NB4 (cell line): ENCODE measurements at regions not wholly inside any gene's neighbourhood (a gene's known extent, or its start where the extent isn't known, plus 50 kb on each side); places are given as distances from the start of the nearest gene placed in this dataset.

Experiments used
- DNase-seq: peaks from one replicate; pipeline ENCODE4 v3.0.0; 2010; ENCODE audit warnings: low read depth
- H3K4me3 ChIP-seq: one replicate; pipeline ENCODE4 v1.5.1; 2011; ENCODE audit warnings: mild to moderate bottlenecking, low read depth, low read length, moderate library complexity
- MAX ChIP-seq: IDR thresholded peaks from 2 replicates; pipeline ENCODE4 v1.6.1; 2011; ENCODE audit warnings: low read depth, low read length
- MYC ChIP-seq: IDR thresholded peaks from 2 replicates; pipeline ENCODE4 v1.6.1; 2011; ENCODE audit warnings: low read depth, low read length
- POLR2A ChIP-seq: IDR thresholded peaks from 2 replicates; pipeline ENCODE4 v1.6.1; 2011; ENCODE audit warnings: mild to moderate bottlenecking; ENCODE audit not compliant: insufficient read length; ENCODE audit errors: extremely low read depth
- TF ChIP-seq, protein P1 (sequence below): IDR thresholded peaks from one replicate; pipeline ENCODE4 v1.5.1; 2012; ENCODE audit warnings: low read depth, low read length

DNA sequence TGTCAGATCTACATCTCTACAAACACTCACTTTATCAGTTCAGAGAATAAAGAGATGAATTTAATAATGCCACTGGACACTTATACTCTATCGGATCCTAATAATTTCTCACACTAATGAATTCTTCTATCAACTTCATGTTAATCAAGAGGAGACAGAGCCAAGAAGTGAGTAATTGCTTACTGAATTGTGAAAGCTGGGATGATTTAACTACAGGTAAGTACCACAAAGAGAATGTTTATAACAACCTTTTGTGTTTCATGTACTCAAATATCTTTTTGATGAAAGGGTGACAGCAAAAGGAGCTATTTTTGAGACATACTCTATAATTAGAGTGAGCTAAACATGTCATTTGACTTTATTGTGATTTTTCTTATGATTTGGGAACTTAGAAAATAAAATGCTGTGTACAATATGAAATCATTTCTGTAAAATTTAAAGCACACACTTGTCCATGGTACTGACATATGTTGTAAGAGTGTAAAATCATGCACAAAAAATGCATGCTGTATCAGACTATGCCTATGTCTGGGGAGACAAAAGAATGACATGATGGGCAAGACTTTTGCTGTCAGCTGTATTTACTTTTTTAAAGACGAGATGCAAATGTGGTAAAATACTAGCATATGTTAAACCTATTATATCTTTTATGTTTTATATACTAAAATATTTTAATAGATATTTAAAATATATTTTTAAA, 361.2 kb downstream of the CCER1 start:
- DNase-seq, result no peak
- TF ChIP-seq POLR2A (no peak), MAX (no peak), MYC (no peak)
- TF ChIP-seq, protein P1, sequence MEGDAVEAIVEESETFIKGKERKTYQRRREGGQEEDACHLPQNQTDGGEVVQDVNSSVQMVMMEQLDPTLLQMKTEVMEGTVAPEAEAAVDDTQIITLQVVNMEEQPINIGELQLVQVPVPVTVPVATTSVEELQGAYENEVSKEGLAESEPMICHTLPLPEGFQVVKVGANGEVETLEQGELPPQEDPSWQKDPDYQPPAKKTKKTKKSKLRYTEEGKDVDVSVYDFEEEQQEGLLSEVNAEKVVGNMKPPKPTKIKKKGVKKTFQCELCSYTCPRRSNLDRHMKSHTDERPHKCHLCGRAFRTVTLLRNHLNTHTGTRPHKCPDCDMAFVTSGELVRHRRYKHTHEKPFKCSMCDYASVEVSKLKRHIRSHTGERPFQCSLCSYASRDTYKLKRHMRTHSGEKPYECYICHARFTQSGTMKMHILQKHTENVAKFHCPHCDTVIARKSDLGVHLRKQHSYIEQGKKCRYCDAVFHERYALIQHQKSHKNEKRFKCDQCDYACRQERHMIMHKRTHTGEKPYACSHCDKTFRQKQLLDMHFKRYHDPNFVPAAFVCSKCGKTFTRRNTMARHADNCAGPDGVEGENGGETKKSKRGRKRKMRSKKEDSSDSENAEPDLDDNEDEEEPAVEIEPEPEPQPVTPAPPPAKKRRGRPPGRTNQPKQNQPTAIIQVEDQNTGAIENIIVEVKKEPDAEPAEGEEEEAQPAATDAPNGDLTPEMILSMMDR, result no peak

GRCh38 chr12:90589956-90590355, 365.0 kb downstream of the CCER1 start:
- DNase-seq, result no peak
- TF ChIP-seq, protein P1, result no peak
- no peak overlapping the region for H3K4me3 ChIP-seq

More for the DNA sequence above, 361.2 kb downstream of the CCER1 start:
- H3K4me3 ChIP-seq, result no peak overlapping the region

GRCh38 chr12:90585640-90586304, 369.2 kb downstream of the CCER1 start:
- TF ChIP-seq POLR2A (no peak), MYC (no peak), MAX (no peak)
- TF ChIP-seq, protein P1, result no peak
- no peak overlapping the region for H3K4me3 ChIP-seq
- no peak for DNase-seq

DNA sequence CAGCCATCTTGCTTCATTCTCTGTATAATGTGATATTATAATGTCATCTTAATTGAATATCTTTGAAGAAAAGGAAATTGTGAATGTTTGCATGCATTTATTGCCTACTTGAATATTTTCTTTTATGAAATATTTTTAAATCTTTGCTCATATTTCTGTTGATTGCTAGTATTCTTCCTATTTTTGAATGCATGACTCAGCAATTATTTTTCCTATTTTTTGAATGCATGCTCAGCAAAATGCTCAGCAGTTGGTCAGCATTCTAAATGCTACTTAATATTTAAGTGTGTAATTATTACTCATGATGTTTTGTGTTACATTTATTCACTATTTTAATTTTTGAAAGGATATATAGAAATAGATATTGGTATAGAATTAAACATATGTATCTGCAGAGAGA, 378.3 kb downstream of the CCER1 start:
- DNase-seq, result no peak
- no peak overlapping the region for H3K4me3 ChIP-seq
- TF ChIP-seq MYC (no peak), POLR2A (no peak), MAX (no peak)
- TF ChIP-seq, protein P1, result no peak

GRCh38 chr12:90575995-90576394, 379.0 kb downstream of the CCER1 start:
- H3K4me3 ChIP-seq, result no peak overlapping the region
- TF ChIP-seq POLR2A (no peak), MAX (no peak), MYC (no peak)
- TF ChIP-seq, protein P1, result no peak
- no peak for DNase-seq
